SK-N-SH treated with all-trans-retinoic acid at 6 μM for 48 hours (cell line): ENCODE measurements at regions not wholly inside any gene's neighbourhood (a gene's known extent, or its start where the extent isn't known, plus 50 kb on each side); places are given as distances from the start of the nearest gene placed in this dataset.
A peak's percentile ranks its signal among the peaks of the same experiment; 100 is the strongest.

Experiments
- ATAC-seq: fragments of 200-7000 bp; cut with Tn5 transposase; 3 replicates; pipeline ENCODE4 v1.9.1; 2020; ENCODE audit warnings: mild to moderate bottlenecking, moderate library complexity
- ARNTL ChIP-seq: fragments of 450-650 bp; formaldehyde crosslinking; IDR thresholded peaks from 2 replicates; pipeline ENCODE4 v1.5.0; 2020; ENCODE audit warnings: low read depth, mild to moderate bottlenecking, moderate library complexity, borderline replicate concordance
- CSDC2 ChIP-seq: fragments of 250-450 bp; sonication (Bioruptor Pico); IDR thresholded peaks from 2 replicates; pipeline ENCODE4 v1.5.0; 2020; ENCODE audit warnings: mild to moderate bottlenecking, moderate library complexity
- ESRRG ChIP-seq: fragments of 250-450 bp; sonication (Bioruptor Pico); IDR thresholded peaks from 2 replicates; pipeline ENCODE4 v1.6.1; 2021; ENCODE audit warnings: mild to moderate bottlenecking
- GLIS3 ChIP-seq: fragments of 250-450 bp; sonication (Bioruptor Pico); IDR thresholded peaks from 2 replicates; pipeline ENCODE4 v1.5.0; 2020; ENCODE audit warnings: mild to moderate bottlenecking, moderate library complexity
- ISL1 ChIP-seq: fragments of 250-450 bp; sonication (Bioruptor Pico); IDR thresholded peaks from 2 replicates; pipeline ENCODE4 v2.1.2; 2022; ENCODE audit warnings: mild to moderate bottlenecking, moderate library complexity
- OSR1 ChIP-seq: fragments of 250-450 bp; sonication (Bioruptor Pico); IDR thresholded peaks from 2 replicates; pipeline ENCODE4 v1.8.0; 2022; ENCODE audit warnings: moderate library complexity, mild to moderate bottlenecking, inconsistent platforms
- PATZ1 ChIP-seq: fragments of 250-450 bp; sonication (Bioruptor Pico); IDR thresholded peaks from 2 replicates; pipeline ENCODE4 v1.8.0; 2020; ENCODE audit warnings: mild to moderate bottlenecking, moderate library complexity, borderline replicate concordance
- SNAI2 ChIP-seq: fragments of 250-450 bp; sonication (Bioruptor Pico); IDR thresholded peaks from 2 replicates; pipeline ENCODE4 v1.5.0; 2020; ENCODE audit warnings: mild to moderate bottlenecking, moderate library complexity
- TCF4 ChIP-seq: fragments of 250-450 bp; sonication (Bioruptor Pico); IDR thresholded peaks from 2 replicates; pipeline ENCODE4 v1.8.0; 2021; ENCODE audit warnings: mild to moderate bottlenecking, moderate library complexity, borderline replicate concordance
- TOX ChIP-seq: fragments of 250-450 bp; sonication (Bioruptor Pico); IDR thresholded peaks from 2 replicates; pipeline ENCODE4 v1.8.0; 2021; ENCODE audit warnings: mild to moderate bottlenecking, moderate library complexity, borderline replicate concordance
- TSHZ2 ChIP-seq: fragments of 250-450 bp; sonication (Bioruptor Pico); IDR thresholded peaks from 2 replicates; pipeline ENCODE4 v1.5.0; 2020; ENCODE audit warnings: mild to moderate bottlenecking, moderate library complexity
- ZFP30 ChIP-seq: fragments of 450-650 bp; formaldehyde crosslinking; IDR thresholded peaks from 2 replicates; pipeline ENCODE4 v1.5.0; 2022; ENCODE audit warnings: mild to moderate bottlenecking, moderate library complexity
- ZNF565 ChIP-seq: fragments of 450-650 bp; formaldehyde crosslinking; conservative IDR thresholded peaks from 2 replicates; pipeline ENCODE4 v1.5.0; 2020; ENCODE audit warnings: low read depth, mild to moderate bottlenecking, moderate library complexity
- ZNF70 ChIP-seq: fragments of 450-650 bp; formaldehyde crosslinking; IDR thresholded peaks from 2 replicates; pipeline ENCODE4 v1.5.0; 2020; ENCODE audit warnings: mild to moderate bottlenecking, moderate library complexity
- TF ChIP-seq, protein P1 (sequence below): fragments of 250-450 bp; sonication (Bioruptor Pico); IDR thresholded peaks from 2 replicates; pipeline ENCODE4 v1.8.0; 2021; ENCODE audit warnings: low read depth, mild to moderate bottlenecking, moderate library complexity, borderline replicate concordance
- TF ChIP-seq, protein P2 (sequence below): fragments of 250-450 bp; sonication (Bioruptor Pico); IDR thresholded peaks from 2 replicates; pipeline ENCODE4 v1.5.1; 2020; ENCODE audit warnings: low read depth, mild to moderate bottlenecking, moderate library complexity
- TF ChIP-seq, protein P3 (sequence below): fragments of 250-450 bp; sonication (Bioruptor Pico); IDR thresholded peaks from 2 replicates; pipeline ENCODE4 v1.5.1; 2021; ENCODE audit warnings: mild to moderate bottlenecking, moderate library complexity

- no peak for TF ChIP-seq ISL1 (CRISPR knock-in tag)
- TF ChIP-seq, all 23 proteins: peak for 0
- ATAC-seq: no peak
These were observed 987.7 kb downstream of the TSN start for GRCh38 chr2:122743021-122743675.

- no peak for ATAC-seq
- TF ChIP-seq, protein P1, sequence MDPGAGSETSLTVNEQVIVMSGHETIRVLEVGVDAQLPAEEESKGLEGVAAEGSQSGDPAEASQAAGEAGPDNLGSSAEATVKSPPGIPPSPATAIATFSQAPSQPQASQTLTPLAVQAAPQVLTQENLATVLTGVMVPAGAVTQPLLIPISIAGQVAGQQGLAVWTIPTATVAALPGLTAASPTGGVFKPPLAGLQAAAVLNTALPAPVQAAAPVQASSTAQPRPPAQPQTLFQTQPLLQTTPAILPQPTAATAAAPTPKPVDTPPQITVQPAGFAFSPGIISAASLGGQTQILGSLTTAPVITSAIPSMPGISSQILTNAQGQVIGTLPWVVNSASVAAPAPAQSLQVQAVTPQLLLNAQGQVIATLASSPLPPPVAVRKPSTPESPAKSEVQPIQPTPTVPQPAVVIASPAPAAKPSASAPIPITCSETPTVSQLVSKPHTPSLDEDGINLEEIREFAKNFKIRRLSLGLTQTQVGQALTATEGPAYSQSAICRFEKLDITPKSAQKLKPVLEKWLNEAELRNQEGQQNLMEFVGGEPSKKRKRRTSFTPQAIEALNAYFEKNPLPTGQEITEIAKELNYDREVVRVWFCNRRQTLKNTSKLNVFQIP (CRISPR knock-in tag): no peak
- TF ChIP-seq, all 23 proteins: peak for 0
These were observed 990.2 kb downstream of the TSN start for GRCh38 chr2:122745603-122746002.

DNA sequence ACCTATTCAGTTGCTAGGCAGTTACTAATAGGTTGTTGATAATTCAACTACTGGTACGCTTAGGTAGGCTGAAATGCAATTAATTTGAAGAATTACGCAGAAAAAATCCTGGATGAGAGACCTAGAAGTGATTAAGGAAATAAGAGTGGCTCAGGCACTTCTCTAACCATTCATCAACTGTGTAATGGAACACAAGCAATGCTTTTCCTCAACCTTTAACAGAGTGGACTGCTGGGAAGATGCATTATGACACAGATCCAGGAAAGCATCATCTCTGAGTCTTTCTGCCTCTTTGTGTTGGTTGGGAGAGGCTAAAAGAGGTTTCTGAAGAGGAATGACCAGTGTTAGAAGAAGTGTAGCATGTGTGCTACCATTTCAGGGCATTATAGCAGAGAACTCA lies 992.2 kb downstream of the TSN start:
- no peak for ATAC-seq
- no peak for TF ChIP-seq ZNF565

DNA sequence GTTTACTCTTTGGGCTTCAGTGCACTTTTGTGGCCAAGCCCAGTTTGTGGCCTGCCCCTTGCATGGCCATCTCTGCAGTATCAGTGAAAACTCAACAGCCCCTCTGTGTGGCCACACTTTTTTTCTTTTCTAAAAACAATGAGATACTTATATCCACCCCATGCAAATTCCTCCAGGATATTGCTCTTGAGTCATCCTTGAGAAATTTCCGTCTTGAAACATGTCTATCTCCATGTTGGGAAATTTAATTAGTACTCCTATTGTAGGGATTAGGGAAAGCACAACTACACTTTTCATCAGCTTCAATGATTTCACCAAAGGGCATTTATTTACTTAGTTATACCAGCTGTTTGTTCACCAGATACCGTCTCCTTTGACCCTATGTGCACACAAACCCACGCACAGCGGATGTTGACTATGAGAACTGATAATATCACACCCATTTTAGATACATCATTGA lies 993.1 kb downstream of the TSN start:
- TF ChIP-seq ESRRG (CRISPR knock-in tag): 0 out of 2 replicates have a peak, but pooled peaks have one; percentile 17
- peak; percentile 65 for TF ChIP-seq ISL1 (CRISPR knock-in tag)
- TF ChIP-seq CSDC2: no peak
- no peak for ATAC-seq

- ATAC-seq: no peak
- TF ChIP-seq TSHZ2 (0 out of 2 replicates have a peak, but pooled peaks have one; percentile 36), TCF4 (CRISPR knock-in tag) (peak; percentile 59), ZFP30 (no peak), GLIS3 (CRISPR knock-in tag) (no peak), ISL1 (CRISPR knock-in tag) (peak; percentile 85)
- TF ChIP-seq, protein P2, sequence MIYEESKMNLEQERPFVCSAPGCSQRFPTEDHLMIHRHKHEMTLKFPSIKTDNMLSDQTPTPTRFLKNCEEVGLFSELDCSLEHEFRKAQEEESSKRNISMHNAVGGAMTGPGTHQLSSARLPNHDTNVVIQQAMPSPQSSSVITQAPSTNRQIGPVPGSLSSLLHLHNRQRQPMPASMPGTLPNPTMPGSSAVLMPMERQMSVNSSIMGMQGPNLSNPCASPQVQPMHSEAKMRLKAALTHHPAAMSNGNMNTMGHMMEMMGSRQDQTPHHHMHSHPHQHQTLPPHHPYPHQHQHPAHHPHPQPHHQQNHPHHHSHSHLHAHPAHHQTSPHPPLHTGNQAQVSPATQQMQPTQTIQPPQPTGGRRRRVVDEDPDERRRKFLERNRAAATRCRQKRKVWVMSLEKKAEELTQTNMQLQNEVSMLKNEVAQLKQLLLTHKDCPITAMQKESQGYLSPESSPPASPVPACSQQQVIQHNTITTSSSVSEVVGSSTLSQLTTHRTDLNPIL: peak; percentile 29; the same call in 1 of the 2 replicates
These were observed 994.0 kb downstream of the TSN start for GRCh38 chr2:122749405-122749804.

DNA sequence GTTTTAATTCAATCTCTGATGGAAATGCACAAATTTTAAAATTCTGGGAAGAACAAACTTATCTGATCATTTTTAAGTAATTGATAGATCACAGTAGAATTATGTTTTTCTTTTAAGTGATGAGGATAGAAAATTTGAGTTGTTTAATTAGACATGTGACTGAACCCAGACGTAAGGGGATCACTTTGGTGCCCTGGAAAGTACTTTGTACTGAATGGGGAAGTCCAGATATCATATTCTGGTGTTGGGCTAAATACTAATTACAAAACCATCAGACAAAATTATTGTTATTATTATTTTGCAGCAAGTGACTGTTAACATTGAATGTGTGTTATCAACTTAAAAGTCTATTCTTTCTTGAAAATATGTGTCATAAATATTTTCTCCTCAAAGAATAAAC lies 994.6 kb downstream of the TSN start:
- ATAC-seq: no peak
- TF ChIP-seq ARNTL (CRISPR knock-in tag): no peak
- TF ChIP-seq OSR1 (CRISPR knock-in tag): no peak
- no peak for TF ChIP-seq ZFP30
- no peak for TF ChIP-seq TSHZ2
- no peak for TF ChIP-seq SNAI2
- no peak for TF ChIP-seq ZNF70 (CRISPR knock-in tag)
- no peak for TF ChIP-seq TCF4 (CRISPR knock-in tag)
- TF ChIP-seq, protein P3, sequence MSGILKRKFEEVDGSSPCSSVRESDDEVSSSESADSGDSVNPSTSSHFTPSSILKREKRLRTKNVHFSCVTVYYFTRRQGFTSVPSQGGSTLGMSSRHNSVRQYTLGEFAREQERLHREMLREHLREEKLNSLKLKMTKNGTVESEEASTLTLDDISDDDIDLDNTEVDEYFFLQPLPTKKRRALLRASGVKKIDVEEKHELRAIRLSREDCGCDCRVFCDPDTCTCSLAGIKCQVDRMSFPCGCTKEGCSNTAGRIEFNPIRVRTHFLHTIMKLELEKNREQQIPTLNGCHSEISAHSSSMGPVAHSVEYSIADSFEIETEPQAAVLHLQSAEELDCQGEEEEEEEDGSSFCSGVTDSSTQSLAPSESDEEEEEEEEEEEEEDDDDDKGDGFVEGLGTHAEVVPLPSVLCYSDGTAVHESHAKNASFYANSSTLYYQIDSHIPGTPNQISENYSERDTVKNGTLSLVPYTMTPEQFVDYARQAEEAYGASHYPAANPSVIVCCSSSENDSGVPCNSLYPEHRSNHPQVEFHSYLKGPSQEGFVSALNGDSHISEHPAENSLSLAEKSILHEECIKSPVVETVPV (CRISPR knock-in tag): no peak
- TF ChIP-seq, protein P1 (CRISPR knock-in tag): no peak
- no peak for TF ChIP-seq ZNF565
- TF ChIP-seq CSDC2: no peak
- no peak for TF ChIP-seq TOX (CRISPR knock-in tag)
- no peak for TF ChIP-seq PATZ1 (CRISPR knock-in tag)
- no peak for TF ChIP-seq ISL1 (CRISPR knock-in tag)
